Kidney tubule cell (primary cell): ENCODE measurements at regions not wholly inside any gene's neighbourhood (a gene's known extent, or its start where the extent isn't known, plus 50 kb on each side); places are given as distances from the start of the nearest gene placed in this dataset.

Experiments used
- DNase-seq: peaks from one replicate; pipeline ENCODE4 v3.0.0-alpha.2; 2018; ENCODE audit warnings: low spot score

DNA sequence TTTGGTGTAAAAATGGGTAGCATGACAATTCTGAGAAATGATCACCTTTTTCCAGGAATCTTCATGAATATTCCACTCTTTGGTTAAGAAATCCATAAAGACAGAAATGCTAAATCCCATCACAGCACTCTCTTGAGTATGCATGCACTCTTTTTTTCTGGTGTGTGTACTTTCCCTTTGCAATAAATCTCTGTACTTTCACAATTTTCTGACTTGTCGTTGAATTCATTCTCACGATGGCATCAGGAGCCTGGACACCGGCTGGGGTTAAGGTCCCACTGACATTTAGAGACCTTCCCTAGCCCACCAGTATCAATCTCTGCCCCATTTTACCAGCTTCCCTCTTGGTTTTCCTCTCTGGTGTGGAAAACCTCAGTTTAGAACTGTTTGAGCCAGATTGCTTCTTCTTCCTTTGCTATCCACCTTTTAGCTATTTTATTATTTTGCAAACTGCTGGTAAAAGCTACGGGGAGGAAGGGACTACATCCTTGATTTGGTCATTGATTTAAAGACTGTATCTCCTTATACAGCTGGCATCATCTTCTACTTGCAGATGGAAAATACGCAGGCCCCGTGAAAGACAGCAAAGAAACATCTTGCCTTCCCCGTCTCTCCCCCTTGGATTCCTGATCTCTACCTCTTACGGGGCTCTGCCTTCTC, 59.9 kb upstream of the ZFR start:
- no peak for DNase-seq

DNA sequence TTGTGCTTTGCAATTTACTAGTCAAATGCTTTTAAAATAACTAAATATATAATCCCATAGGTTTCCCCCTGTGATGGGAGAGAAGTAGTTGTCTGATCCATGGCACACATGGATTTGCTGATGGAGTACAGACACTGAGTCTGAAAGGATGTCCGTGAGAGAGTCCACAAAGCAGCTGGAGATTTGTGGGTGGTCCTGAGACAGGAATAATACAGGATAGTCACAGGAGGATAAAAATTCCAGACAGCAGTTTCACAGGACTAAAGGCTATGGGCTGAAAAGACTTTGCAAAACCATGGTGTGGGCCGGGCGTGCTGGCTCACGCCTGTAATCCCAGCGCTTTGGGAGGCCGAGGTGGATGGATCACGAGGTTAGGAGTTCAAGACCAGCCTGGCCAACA, 58.7 kb upstream of the ZFR start:
- no peak for DNase-seq

DNA sequence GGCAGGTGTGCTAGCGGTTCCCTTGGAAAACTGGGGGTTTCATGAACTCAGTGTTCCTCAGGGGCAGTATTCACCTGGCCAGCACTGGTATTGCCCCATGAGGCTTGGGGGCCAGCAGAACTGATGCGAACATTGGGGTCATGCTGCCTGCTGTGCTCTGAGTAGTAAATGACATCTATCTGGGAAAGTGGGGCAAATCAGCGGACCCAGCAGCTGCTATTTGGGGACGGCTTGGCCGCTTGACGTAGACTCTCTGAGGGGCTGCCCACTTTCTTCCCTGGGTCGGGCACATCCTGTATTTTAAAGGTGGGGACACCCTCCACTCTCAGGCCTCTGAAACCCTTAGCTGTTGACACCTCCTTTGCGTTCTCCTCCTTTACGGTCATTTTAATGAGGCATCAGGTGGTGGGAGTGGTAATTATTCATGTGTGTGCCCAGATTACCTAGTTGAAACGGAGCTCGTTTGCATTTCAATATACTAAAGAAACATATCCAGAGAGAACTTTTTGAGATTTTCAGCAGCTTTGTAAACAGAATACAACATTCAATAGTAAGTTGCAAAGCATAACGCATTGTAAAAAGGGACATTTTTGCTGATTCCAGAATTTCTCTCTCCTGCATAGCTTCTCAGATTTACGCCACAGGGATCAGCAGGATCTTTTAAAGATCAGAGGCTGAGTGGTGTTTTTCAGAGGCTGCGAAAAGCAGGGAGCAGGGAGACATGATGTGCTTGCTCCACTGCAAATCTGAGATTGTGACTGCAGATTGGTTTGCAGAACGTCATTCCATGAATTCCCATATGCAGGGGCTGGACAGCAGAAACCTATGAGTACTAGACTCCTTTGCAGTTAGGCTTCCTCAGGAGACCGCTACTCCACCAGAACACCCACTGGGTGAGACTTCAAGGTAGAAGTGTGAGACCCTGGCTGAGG, 56.8 kb upstream of the ZFR start:
- DNase-seq: no peak

DNA sequence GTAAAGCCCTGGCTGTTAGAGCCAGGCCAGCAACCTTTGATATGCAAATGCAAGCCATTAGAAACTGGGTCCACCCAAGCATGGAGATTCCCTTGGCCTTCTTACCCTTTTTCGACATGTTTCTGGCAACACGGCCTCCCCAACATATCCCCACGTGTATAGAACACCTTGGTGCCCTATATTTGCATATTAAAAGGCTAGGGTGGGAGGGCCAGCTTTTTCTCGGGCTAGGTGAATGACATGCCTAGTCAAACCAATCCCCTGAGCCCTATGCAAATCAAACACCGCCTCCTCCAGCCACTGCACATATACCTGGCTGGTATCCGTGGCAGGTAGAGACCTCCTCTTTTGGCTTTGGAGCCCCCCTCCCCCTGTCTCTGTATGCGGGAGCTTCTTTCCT, 55.6 kb upstream of the ZFR start:
- DNase-seq: no peak

DNA sequence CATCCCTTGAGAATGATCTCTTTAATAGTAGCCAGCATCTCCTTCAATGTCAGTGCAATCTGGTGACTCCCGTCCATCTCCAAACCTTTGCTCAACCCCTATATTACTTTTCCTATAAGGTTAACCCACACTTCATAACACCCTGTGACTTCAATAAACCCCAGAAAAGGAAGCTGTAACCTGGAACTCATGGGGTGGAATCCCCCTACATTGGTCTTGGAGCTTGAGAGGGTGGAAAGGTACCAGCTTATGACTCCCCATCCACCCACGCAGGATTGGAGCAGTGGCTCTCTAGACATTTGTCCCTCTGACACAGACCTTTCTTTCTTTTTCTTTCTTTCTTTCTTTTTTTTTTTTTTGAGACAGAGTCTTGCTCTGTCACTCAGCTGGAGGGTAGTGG, 54.7 kb upstream of the ZFR start:
- no peak for DNase-seq

DNA sequence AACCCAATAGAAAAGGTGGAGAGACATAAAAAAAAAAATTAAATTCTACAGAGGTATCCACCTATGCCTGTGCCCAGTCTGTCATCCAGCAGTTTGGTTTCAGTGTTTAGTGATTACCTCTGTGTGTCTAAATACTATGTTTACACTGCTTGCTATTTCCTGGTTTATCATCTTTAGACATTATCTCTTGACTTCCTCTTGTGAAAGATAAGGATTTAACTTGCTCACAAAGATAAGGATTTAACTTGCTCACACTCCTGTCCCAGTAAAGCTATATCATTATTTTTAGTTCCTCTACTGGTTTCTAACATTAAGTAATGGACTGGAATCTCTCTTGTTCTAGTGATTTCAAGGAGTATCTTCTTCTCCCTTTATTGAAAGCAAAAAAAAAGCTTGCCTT, 53.9 kb upstream of the ZFR start:
- no peak for DNase-seq

DNA sequence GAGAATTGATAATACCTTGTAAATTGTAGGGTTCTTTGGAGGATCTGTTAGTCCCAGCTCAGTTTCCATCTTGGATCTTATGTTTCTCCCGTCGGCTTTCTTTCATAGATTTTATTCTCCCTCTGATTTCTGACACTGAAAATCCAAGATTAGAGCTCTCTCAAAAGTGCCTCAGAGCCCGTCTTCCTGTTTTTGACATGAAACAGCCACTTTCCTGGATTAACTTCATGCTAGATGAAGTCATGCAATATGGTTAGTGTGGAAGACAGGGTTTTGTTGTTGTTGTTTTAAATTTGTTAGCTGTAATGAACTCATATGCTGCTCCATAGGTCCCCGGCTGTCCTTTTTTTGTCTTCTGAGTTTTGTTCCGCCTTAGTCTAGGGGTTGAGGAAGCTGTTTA, 51.6 kb upstream of the ZFR start:
- no peak for DNase-seq

DNA sequence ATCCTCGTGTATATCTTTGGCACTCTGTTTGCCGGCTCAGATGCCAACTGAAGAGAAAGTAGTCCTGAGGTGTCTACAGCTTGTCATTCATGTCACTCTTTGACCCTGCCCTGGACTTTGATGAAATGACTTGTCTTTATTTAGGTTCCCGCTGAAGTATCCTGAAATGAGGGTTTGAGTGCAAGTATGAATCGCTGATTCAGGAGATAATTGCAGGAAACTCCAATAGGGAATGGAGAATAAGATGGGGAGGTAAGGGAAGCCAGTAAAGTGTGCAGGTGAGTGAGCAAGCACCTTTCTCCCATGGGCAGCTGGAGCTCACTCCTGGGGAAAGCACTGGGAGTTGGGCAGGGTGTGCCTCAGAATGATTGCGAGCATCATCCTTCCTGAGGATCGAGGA, 50.3 kb upstream of the ZFR start:
- no peak for DNase-seq
